NCI-H2029 (cell line): ENCODE measurements at regions not wholly inside any gene's neighbourhood (a gene's known extent, or its start where the extent isn't known, plus 50 kb on each side); places are given as distances from the start of the nearest gene placed in this dataset.

Experiments
- DNase-seq: peaks from one replicate; lab custom pipeline; 2025; lab: John Stamatoyannopoulos, UW

DNA sequence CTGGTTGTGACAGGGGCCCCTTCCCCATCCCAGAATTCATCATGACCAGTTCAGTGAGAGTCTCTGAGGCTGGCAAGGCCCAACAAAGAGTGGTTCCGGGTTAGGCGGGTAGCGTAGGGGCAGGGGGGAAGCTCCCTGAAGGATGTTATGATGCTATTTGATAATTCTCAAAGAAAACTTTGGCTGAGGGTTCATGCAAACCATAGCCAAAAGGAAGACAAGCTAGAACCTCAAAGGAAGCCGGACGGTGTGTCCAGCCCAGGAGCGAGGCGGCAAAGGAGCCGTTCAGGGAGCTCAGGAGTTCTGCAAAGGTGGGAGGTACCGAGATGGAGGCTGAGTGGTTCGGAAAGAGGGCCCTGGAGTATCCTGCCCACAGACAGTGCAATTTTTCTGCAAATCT is 226.8 kb upstream of the RAB6C start:
- no peak for DNase-seq

DNA sequence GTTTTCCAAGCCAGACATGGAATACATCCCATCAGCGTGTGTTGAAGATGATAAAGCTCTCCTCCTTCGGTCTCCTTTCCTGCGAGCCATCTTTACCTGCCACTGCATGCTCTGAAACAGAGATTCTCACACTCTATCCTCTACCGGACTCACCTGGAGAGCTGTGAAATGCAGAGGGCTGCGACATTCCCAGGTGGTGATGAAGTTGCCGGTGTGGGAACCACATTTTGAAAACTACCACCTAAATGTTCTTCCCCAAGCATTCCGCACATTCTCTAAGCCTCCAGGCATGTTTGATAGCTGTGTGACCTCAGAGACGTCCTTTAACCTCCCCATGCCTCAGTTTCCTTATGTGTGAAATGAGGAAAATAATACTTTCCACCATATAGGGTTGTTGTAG is 226.2 kb upstream of the RAB6C start:
- no peak for DNase-seq

DNA sequence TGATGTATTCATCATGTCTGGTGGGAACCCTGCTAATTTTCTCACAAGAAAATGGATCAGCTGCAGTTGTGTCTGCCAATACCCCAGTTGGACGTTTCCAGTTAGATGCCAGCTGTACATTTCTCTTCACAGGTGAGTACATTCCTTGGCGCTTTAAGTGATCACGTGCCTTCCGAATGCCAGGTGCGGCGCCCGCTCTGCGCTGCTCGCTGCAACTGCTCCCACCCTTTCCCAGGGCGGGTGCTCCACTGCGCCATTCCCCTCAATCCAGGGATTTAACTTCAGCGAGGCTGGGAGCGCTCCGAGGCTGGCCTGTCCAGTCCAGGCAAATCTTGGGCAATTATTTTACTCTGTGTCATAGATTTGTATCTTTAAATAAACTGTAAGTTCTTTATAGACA is 225.0 kb upstream of the RAB6C start:
- DNase-seq, result no peak

DNA sequence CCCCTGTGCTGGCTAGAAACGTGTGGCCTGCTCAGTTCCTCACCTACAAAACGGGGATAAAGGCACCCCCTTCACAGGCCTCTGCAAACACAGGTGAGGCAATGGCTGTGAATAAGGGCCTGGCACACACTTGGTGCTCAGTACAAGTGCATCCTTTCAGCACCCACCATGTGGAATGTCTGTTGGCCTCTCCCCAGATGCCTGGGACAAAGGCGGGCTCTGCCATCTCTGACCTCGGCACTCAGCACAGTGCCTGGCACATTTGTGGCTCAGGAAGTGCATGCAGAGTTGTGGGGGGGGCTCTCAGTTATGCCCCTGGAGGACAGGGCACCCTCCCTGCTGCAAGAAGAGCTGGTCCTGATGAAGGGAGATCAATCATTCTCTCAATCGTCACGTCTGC is 224.6 kb upstream of the RAB6C start:
- DNase-seq, result no peak

DNA sequence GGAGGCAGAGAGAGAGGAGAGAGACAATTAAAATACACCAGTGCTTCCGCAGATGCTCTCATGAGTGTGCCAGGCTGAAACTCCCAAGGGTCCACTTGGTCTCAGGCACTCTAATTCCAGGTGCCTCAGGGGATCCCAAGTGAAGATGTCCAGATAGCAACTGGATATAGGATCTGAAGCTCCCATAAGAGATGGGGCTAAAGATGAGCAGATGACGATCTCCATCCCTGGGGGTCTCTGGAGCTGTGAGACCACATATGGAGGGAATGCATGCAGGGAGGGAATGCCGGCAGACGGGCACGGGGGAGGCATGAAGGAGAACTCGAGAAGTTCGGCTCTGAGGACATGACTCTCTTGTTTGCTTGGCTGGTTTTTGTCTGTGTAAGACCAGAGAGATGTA is 223.7 kb upstream of the RAB6C start:
- no peak for DNase-seq

DNA sequence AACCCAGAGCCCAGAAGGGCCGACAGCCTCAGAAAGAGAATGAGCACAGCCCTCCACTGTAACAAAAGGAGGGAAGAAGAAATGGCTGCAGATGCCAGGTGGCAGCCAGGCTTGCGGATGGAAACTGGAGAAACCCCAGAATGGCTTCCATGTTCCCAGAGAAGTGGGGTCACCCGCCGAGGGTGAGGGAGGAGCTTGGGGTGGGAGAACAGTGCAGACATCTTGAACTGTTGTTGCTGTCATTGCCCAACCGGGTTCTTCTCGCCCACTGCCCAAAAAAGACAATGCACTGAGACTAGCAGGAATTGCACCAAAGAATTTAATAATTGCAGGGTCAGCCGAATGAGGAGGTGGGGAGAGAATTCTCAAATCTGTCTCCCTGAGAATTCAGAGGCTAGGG is 223.2 kb upstream of the RAB6C start:
- no peak for DNase-seq

DNA sequence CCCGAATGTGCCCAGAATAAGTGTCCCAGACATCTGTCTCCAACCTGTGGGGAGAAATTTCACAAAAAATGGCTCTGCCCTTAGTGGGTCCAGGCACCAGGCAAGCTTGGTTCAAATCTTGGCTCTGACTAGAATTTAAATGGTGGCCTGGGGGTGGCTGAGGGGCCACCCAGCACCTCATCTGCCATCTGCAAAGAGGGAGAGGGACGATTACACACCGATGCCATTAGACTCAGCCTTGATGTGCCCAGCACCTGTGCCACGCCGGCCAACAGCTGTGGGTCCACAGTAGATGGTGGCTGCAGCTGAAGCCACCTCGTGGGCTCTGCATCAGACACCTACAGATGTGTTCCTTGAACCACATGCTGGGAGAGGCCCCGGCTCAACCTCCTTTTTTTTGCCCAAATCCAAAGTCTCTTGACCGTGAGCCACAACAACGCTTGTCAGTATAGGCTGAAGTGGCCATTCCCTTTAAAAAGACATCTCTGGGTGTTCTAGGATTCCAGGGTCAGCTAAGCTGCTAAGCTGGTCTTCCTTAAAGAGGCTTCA is 222.0 kb upstream of the RAB6C start:
- no peak for DNase-seq

DNA sequence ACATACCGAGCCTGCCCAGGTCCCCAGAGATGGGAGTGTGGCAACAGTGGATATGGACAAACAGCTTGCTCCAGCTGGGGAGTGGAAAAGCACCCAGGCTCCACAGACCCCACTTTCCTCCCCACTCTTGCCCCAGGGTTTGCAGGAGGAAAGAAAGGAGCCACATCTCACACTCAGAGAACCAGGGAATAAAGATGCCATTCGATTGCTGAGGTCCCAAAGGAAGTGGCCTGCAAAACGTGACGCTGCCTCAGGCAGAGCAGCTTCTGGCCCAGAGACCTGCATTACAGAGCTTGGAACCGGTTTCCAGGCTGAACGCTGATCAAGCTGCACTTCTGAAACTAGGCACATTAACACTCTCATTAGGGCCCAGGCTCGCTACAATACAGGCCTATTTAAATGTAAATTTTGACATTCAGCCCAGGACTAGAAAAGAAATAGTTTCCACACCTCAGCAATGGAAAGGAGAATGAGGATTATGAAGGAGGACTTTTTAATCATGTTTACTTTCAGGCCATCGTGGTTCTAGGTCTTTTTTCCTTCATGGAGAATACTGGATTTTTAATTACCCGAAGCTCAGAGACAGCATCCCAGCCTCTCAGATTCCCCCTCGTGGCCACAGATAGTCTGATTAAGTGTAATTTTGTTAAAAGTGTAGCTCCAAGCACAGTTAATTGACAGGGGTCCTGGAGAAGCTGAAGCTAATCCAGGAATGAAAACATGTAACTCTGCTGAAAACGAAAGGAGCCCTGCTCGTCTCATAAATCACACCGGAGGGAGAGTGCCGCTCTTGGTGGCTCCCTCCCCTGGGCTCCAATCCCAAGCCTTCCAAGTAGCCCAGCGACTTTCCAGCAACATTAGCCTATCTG is 221.3 kb upstream of the RAB6C start:
- no peak for DNase-seq

DNA sequence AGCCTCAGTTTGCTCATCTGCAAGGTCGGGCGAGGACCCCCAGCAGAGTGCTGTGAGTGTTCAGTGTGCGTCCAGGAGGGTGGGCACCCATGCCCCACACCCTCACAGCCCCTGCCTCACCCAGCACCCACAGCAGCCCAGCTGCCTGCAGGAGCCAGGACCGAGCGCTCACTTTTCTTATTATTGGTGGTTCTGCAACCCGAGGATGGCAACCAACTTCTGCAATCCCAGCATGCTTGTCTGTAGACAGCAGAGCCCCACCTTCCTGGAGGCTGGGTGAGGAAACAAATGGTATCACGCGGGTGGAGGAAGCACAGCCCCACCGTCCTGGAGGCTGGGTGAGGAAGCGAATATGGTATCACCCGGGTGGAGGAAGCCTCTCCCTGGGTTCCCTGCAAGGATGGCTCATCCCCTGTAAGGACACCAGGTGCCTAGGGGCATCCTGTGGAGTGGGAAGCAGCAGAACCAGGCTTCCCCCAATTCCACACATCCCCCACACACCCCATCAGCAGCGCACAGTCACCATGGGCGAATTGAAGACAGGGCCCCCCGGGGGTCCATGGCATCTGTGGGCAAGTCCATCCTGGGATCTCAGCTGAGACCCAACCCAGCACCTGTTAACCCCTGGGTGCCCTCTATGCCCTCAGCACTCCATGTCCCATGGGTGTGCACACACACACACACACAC is 220.5 kb upstream of the RAB6C start:
- no peak for DNase-seq

DNA sequence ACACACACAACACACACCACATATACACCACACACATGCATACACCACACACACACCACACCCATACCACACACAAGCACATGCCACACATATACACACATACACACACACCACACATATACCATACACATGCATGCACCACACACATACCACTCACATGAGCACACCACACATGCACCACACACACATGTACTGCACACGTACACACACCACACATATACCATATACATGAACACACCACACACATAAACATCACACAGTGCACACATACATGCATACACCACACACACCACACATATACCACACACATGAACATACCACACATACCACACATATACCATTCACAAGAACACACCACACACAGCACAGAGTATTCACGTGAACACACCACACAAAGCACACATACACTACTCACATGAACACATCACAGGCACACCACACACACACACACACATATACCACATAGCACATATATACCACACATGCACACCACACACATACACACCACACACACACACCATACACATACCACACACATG is 219.9 kb upstream of the RAB6C start:
- no peak for DNase-seq

DNA sequence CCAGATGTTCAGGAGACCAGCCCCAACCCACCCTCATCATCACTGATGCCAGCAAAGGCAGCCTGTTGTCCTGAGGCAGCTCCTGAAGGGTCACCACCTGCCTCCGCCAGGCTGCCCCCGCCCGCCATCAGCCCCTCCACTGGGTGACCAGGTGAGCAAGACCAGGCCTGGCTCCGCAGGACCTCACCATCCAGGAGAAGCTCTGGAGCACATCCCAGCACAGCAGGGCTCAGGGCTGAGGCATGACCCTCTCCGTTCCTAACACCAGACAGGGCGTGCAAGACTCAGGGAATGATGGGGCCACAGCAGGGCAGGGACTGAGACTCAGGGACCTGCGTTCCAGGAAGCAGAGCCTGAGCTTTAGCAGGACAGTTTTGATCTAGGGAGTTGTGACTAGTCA is 218.8 kb upstream of the RAB6C start:
- no peak for DNase-seq

DNA sequence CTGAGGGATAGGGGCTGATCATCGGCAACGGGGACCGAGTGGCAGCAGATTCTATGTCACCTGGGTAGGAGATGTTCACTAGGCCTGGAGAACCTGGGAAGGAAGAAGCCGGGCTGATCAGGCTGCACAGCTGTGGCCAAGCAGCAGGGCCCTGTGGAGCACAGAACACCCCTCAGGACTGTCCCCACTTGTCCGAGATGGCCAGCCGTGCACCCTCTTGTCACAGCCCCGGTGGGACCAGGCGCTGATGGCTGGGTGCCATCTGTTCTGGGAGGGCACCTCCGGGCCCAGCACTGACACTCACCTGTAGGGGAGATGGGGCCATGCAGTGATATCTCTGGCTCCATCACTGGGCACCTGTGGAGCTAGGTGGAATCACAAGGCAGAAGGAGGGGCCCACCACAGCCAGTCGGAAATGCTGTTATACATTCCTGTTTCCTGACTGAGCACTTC is 217.9 kb upstream of the RAB6C start:
- DNase-seq, result no peak

DNA sequence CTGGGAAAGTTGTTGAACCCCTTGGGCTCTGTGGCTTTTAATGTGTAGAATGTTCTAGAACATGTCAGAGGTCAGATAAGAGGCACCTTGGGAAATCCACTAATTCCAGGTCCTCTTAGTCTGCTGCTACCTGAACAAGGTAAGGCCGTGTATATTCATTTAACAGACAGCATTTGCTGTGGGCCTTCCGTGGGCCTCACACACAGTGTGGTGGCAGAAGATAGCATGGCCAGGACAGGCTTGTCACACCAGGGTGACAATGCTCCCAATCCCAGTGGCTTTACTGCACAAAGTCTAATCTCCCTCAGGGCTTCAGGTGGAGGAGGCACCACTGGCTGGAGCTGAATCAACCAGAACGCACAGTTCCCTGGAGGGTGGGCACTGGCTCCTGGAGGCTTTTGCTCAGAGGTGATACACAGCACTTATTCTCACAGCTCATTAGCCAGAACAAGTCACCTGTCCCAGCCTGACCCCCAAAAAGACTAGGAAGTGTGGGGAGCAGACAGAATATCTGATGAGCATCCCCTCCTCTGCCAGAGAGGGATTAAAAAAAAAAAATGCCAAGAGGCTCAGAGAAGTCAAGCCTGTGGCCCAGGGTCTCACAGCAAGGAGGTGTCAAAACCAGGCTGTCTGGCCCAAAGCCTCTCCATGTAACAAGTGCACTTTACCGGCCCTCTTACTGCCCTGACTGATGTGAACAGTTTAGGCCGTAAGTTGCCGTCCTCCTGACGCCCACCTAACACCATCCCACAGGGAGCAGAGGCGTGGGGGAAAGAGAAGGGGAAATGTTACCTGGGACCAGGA is 216.9 kb upstream of the RAB6C start:
- DNase-seq, result no peak

DNA sequence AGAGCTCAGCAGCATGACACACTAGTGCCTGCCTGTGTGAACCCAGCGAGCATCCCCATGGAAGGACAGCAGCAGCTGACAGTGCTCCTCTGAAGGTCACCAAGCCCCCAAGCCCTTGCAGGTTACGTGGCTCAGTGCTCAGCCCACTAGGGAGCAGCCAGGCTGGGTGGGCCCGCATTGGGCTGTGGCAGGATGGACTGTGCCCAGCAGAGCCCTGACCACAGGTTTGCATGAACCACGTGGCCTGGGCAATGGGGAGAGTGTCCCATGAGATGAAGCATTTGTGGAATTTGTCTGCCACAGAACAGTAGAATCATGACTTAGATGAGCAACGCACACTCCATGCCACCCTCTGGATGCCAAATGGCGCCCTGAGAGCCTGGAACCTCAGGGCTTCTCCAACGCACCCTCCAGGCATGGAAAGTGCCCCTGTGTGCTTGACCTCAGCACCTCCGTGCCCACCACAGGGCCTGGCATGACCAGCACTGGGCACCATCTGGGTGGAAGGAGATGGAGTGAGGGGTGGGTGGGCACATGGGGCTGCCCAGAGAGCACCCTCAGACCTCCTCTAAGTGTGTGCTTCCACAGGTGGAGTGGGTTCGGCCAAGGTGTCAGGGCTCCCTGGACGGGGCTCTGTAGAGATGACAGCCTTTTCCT is 216.1 kb upstream of the RAB6C start:
- DNase-seq, result no peak

DNA sequence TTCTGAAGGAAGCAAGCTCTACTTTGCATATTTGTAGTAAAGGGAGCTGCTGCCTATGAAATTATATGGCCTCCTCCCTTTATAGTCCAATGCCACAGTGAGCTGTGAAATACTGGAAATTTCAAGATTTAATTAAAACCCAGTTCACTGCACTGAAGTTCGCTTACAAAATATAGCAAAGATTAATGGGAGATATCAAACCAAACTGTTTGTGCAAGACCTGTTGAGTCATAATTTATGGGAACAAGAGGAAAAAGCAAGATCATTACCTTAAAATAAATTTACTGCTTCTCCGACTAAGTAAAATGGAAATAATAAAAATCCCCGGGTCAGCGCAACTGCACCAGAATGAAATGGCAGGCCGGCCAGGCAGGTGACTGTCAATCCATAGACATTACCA is 215.5 kb upstream of the RAB6C start:
- no peak for DNase-seq

DNA sequence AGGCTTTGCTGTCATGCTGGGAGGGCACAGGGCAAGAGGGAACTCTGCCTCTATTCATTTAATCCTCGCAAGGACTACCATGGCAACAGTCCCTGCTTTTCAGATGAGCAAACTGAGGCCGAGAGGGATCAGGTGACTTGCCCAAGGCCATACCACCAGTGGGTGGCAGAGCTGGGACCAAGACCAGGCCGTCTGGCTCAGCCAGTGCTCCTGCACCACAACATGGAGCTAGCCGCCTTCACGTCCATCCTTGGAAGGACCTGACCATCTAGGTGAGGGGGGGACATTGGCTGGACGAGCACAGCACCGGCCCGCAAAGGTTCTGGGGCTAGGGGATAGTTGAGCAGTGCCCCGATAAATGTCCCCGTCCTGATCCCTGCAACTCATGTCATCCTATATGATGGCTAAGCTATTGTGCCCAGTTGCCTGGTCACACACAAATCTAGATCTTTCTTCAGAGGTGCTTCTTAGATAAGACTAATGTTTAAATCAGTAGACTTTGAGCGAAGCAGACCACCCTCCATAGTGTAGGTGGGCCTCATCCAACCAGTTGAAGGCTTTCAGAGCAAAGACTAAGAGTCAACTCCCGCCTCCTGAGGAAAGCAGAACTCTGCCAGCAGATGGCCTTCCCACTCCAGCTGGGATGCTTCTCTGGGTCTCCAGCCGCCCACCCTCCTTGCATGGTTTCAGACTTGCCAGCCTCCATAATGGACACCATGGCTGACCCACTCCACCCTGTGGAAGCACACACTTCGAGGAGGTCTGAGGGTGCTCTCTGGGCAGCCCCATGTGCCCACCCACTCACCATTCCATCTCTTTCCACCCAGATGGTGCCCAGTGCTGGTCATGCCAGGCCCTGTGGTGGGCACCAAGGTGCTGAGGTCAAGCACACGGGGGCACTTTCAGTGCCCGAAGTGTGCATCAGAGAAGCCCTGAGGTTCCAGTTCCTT is 214.8 kb upstream of the RAB6C start:
- DNase-seq, result no peak

DNA sequence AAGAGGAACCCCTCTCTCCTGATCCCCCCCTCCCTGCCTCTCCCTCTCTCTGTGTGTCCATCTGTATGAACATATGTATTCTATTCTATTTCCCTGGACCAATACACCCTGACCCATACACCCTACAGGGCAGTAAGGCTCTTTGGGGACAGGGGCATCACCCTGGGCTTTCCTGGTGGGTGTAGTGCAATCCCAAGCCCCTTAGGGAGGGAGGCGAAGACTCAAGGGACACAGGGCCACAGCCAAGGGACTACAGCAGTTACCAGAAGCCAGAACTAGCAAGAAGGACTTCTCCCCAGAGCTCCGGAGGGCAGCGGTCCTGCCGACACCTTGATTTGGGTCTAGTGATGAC is 214.2 kb upstream of the RAB6C start:
- DNase-seq, result no peak

DNA sequence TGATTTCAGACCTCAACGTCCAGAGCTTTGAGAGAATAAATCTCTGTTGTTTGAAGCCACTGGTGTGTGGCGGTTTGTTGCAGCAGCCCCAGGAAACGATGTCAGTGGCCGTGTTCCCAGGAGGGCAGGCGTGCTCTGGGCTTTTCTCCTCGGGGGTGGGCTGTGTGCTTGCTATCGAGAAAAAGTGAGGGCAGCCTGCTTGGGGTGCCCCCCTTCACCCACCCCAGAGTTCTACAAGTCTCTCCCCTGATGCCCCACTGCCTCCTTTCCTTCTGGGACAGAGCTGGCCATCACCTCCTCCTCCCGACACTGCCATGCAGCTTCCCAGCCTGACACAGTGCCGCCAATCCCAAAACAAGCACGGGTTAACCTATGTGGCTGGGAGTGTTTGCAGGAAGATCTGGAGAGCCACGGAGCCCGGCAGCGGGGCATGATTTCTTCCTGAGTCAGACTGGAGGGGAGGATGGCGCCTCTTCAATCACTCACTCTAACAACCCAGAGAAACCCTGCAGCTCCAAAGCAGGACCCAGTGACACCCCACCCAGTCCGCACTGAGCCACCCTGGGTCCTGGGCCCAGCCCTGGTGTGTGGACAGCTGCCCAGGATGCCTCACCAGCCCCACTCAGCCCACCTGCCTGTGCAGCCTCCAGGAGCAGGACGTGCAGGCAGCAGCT is 213.7 kb upstream of the RAB6C start:
- DNase-seq, result no peak

DNA sequence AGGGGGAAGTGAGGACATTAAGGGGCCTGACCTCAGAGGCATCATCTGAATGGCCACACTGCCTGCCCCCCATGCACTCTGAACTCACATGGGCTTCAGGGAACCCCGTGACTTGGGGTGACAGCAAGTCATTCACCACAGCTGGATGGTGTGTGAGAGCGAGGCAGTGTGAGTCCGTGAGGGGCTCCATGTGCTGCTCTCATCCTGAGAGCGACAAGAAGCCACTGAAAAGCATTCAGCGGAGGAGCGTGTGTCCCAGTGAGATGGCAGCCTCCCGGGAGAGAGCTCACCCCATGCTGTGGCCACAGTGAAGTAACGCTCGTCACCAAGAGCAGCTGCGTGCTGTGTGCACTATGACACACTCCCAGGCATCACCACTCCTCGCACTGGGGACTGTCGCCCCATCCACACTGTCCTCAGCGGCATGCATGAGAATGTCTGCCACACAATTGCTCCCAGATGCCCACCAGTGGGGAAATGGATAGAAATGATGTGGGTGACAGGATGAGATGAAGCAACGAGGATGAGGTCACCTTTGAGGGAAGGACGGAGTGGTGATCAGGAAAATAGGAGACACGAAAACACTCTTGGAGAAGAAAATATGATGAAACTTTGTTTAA is 213.0 kb upstream of the RAB6C start:
- DNase-seq, result no peak
